ENCODE measurements at regions not wholly inside any gene's neighbourhood (a gene's known extent, or its start where the extent isn't known, plus 50 kb on each side); places are given as distances from the start of the nearest gene placed in this dataset.
"Not testable (repeated sequence)": the region's sequence is repeated elsewhere in the genome, so short reads cannot be mapped to it uniquely, and the experiment has no call there.

GRCh38 chr17:63086483-63087185 is 120.6 kb downstream of the TANC2 start:
- DNase-seq = no peak
- ChIA-PET POLR2A (interaction anchor here (0.7 kb wide), 1 partner anchor 16 kb away, joined by 3 read pairs; no protein-coding TSS in a partner anchor), CTCF (interaction anchor here (0.7 to 3.4 kb wide), 5 partner anchors 30 to 382 kb away, joined by 3 to 15 read pairs (median 3); no protein-coding TSS in a partner anchor)
- no peak overlapping the region for H3K27ac ChIP-seq (ENCODE audit: low read depth in 2 of 2, low read length in 1 of 2)
- H3K9me3 ChIP-seq = no peaks in the 10 kb centered on the region
- peaks cover 11 to 19% of the 10 kb centered on the region in 2 experiments for H3K36me3 ChIP-seq (replicated peaks in 1 of 2; ENCODE audit: control insufficient read depth in 1 of 2, insufficient read depth in 2 of 2, low read length in 1 of 2)
- no peaks in the 10 kb centered on the region for H4K20me1 ChIP-seq (ENCODE audit: insufficient read depth)
- H2AFZ ChIP-seq (ENCODE audit: low read depth) = no peak overlapping the region
- TF ChIP-seq CHD2 (IDR thresholded peaks at IDR 0.05; ENCODE audit: low read length, partially characterized antibody) (no peak), TAF1 (IDR thresholded peaks at IDR 0.05; ENCODE audit: borderline replicate concordance, low read depth, low read length) (no peak), NFIC (IDR thresholded peaks at IDR 0.05; ENCODE audit: borderline replicate concordance) (no peak), JUND (IDR thresholded peaks at IDR 0.05) (no peak), FOSL2 (IDR thresholded peaks at IDR 0.05; ENCODE audit: borderline replicate concordance, low read depth) (no peak), SIN3A (IDR thresholded peaks at IDR 0.05; ENCODE audit: borderline replicate concordance, low read depth, low read length) (no peak), CTCF (IDR thresholded peaks at IDR 0.05) (no peak), FOXJ3 (CRISPR knock-in tag; IDR thresholded peaks at IDR 0.05) (no peak), YY1 (IDR thresholded peaks at IDR 0.05; ENCODE audit: low read depth) (no peak), GATA2 (CRISPR knock-in tag; IDR thresholded peaks at IDR 0.05) (no peak), MEF2A (IDR thresholded peaks at IDR 0.05; ENCODE audit: borderline replicate concordance, low read depth) (no peak), USF1 (IDR thresholded peaks at IDR 0.05; ENCODE audit: borderline replicate concordance, low read depth) (no peak), NRF1 (IDR thresholded peaks at IDR 0.05; ENCODE audit: low read depth, low read length) (no peak), POLR2AphosphoS5 (IDR thresholded peaks at IDR 0.05; ENCODE audit: low read depth, low read length) (no peak)
- H3F3A ChIP-seq (replicated peaks; ENCODE audit: insufficient read depth) = peaks cover 25% of the 10 kb centered on the region
- H3K27me3 ChIP-seq (ENCODE audit: insufficient read depth) = no peaks in the 10 kb centered on the region
- no peaks in the 10 kb centered on the region for H3K9me2 ChIP-seq
- H3K79me2 ChIP-seq (ENCODE audit: insufficient read depth) = peaks cover 100% of the 10 kb centered on the region
- H3K9ac ChIP-seq = no peak overlapping the region
- H3K4me2 ChIP-seq = no peak overlapping the region
- 95% methylated on average over 9 of the region's 9 CpGs for WGBS (ENCODE audit: low lambda C conversion rate)
- no peak overlapping the region for H3K4me3 ChIP-seq (ENCODE audit: low read depth in 2 of 2, low read length in 1 of 2)
- H3K4me1 ChIP-seq (ENCODE audit: control insufficient read depth in 1 of 2, insufficient read depth in 2 of 2, low read depth in 1 of 2, low read length in 1 of 2) = peaks cover 7 to 11% of the 10 kb centered on the region in 2 experiments; a peak in 3 of 4 replicates

GRCh38 chr17:63090358-63091114 is 124.5 kb downstream of the TANC2 start:
- Histone ChIP-seq H3K79me2 (ENCODE audit: insufficient read depth) (peaks cover 100% of the 10 kb centered on the region), H3K36me3 (replicated peaks in 1 of 2; ENCODE audit: control insufficient read depth in 1 of 2, insufficient read depth in 2 of 2, low read length in 1 of 2) (peaks cover 4 to 20% of the 10 kb centered on the region in 2 experiments)
- POLR2A ChIA-PET; H2AFZ ChIP-seq (ENCODE audit: low read depth); H3K4me2 ChIP-seq; H3F3A ChIP-seq (replicated peaks; ENCODE audit: insufficient read depth); CTCF ChIA-PET; H3K27me3 ChIP-seq (ENCODE audit: insufficient read depth); H3K9ac ChIP-seq; H3K9me3 ChIP-seq; H3K4me1 ChIP-seq (ENCODE audit: control insufficient read depth in 1 of 2, insufficient read depth in 2 of 2, low read depth in 1 of 2, low read length in 1 of 2); H3K27ac ChIP-seq (ENCODE audit: low read depth in 2 of 2, low read length in 1 of 2); H4K20me1 ChIP-seq (ENCODE audit: insufficient read depth); DNase-seq; H3K4me3 ChIP-seq (ENCODE audit: low read depth in 2 of 2, low read length in 1 of 2); H3K9me2 ChIP-seq: not testable (repeated sequence)
- WGBS (ENCODE audit: low lambda C conversion rate) = 95% methylated on average over 7 of the region's 7 CpGs

- H3K9ac ChIP-seq; H3K4me3 ChIP-seq (ENCODE audit: low read depth in 2 of 2, low read length in 1 of 2); H3F3A ChIP-seq (replicated peaks; ENCODE audit: insufficient read depth); H3K27me3 ChIP-seq (ENCODE audit: insufficient read depth); DNase-seq; H2AFZ ChIP-seq (ENCODE audit: low read depth); H3K4me1 ChIP-seq (ENCODE audit: control insufficient read depth in 1 of 2, insufficient read depth in 2 of 2, low read depth in 1 of 2, low read length in 1 of 2); POLR2A ChIA-PET; H3K9me3 ChIP-seq; H3K27ac ChIP-seq (ENCODE audit: low read depth in 2 of 2, low read length in 1 of 2); H3K36me3 ChIP-seq (replicated peaks in 1 of 2; ENCODE audit: control insufficient read depth in 1 of 2, insufficient read depth in 2 of 2, low read length in 1 of 2); H3K4me2 ChIP-seq; H3K9me2 ChIP-seq: not testable (repeated sequence)
- CTCF ChIA-PET = interaction anchor here (1.1 to 4.3 kb wide), 2 partner anchors 11 kb away, joined by 4 to 25 read pairs; no protein-coding TSS in a partner anchor
- peaks cover 100% of the 10 kb centered on the region for H3K79me2 ChIP-seq (ENCODE audit: insufficient read depth)
- H4K20me1 ChIP-seq (ENCODE audit: insufficient read depth) = peaks cover 10% of the 10 kb centered on the region; the same call in 1 of the 2 replicates
These were observed 125.9 kb downstream of the TANC2 start for GRCh38 chr17:63091909-63092308.
